Uterus (tissue), 3 donors: ENCODE measurements at regions not wholly inside any gene's neighbourhood (a gene's known extent, or its start where the extent isn't known, plus 50 kb on each side); places are given as distances from the start of the nearest gene placed in this dataset.

ENCODE experiments used
- DNase-seq, 2 donors: peaks; one replicate each; pipeline ENCODE4 v3.0.0-alpha.2; 2019 to 2020
- H3K27ac ChIP-seq, 2 donors: fragments of 200-600 bp; sonication (generic); 1 replicate in 1 of 2; 2 replicates in 1 of 2; pipeline ENCODE4 v1.5.1; 2016 to 2018
- H3K27me3 ChIP-seq, 2 donors: fragments of 200-600 bp; sonication (generic); one replicate each; pipeline ENCODE4 v1.5.1; 2018 to 2019; ENCODE audit warnings: control low read depth in 1 of 2
- H3K36me3 ChIP-seq, 2 donors: fragments of 200-600 bp; sonication (generic); one replicate each; pipeline ENCODE4 v1.5.1; 2019; ENCODE audit warnings: control low read depth in 1 of 2
- H3K4me1 ChIP-seq, 2 donors: fragments of 200-600 bp; sonication (generic); one replicate each; pipeline ENCODE4 v1.5.1; 2018 to 2019; ENCODE audit warnings: control low read depth in 1 of 2
- H3K4me3 ChIP-seq, 2 donors: fragments of 200-600 bp; sonication (generic); 1 replicate in 1 of 2; 2 replicates in 1 of 2; pipeline ENCODE4 v1.5.1; 2018 to 2019; ENCODE audit warnings: mild to moderate bottlenecking in 1 of 2
- H3K9me3 ChIP-seq, 2 donors: fragments of 200-600 bp; sonication (generic); one replicate each; pipeline ENCODE4 v1.5.1; 2019; ENCODE audit warnings: control low read depth in 1 of 2
- POLR2A ChIP-seq, 2 donors: fragments of 450-650 bp; IDR thresholded peaks; one replicate each; pipeline ENCODE4 v1.6.1; 2016; ENCODE audit warnings: antibody characterized with exemption in 2 of 2, mild to moderate bottlenecking in 1 of 2, moderate library complexity in 1 of 2
- intact Hi-C: fragments of 100-400 bp; cut with DNase I; formaldehyde crosslinking; loops from one replicate; pipeline ENCODE4 v1.15.1; 2023; ENCODE audit warnings: low total_unique reads
- TF ChIP-seq, protein P1 (sequence below), 4 experiments: fragments of 200-600 bp in 2 of 4; fragments of 450-650 bp in 2 of 4; sonication (generic) in 2 of 4; IDR thresholded peaks; one replicate each; pipeline ENCODE4 v1.5.1; 2016 to 2019; ENCODE audit warnings: antibody characterized with exemption in 4 of 4, mild to moderate bottlenecking in 2 of 4, moderate library complexity in 1 of 4
- donor health status: DM: yes; HTN: yes; CAD: no.

- no peak for DNase-seq
- Histone ChIP-seq H3K27me3 (no peaks in the 10 kb centered on the region), H3K27ac (no peak overlapping the region), H3K36me3 (no peaks in the 10 kb centered on the region), H3K4me1 (no peaks in the 10 kb centered on the region), H3K4me3 (no peak overlapping the region), H3K9me3 (no peaks in the 10 kb centered on the region)
- intact Hi-C loops = no loop called here
- TF ChIP-seq, protein P1, sequence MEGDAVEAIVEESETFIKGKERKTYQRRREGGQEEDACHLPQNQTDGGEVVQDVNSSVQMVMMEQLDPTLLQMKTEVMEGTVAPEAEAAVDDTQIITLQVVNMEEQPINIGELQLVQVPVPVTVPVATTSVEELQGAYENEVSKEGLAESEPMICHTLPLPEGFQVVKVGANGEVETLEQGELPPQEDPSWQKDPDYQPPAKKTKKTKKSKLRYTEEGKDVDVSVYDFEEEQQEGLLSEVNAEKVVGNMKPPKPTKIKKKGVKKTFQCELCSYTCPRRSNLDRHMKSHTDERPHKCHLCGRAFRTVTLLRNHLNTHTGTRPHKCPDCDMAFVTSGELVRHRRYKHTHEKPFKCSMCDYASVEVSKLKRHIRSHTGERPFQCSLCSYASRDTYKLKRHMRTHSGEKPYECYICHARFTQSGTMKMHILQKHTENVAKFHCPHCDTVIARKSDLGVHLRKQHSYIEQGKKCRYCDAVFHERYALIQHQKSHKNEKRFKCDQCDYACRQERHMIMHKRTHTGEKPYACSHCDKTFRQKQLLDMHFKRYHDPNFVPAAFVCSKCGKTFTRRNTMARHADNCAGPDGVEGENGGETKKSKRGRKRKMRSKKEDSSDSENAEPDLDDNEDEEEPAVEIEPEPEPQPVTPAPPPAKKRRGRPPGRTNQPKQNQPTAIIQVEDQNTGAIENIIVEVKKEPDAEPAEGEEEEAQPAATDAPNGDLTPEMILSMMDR (IDR thresholded peaks at IDR 0.05) = no peak
- TF ChIP-seq POLR2A (IDR thresholded peaks at IDR 0.05) = no peak
Observed at GRCh38 chr4:84412062-84412461, 87.0 kb downstream of the NKX6-1 start.

- no peak for TF ChIP-seq POLR2A (IDR thresholded peaks at IDR 0.05)
- TF ChIP-seq, protein P1 (IDR thresholded peaks at IDR 0.05) = no peak
- Histone ChIP-seq H3K36me3 (no peaks in the 10 kb centered on the region), H3K4me3 (no peak overlapping the region), H3K4me1 (no peaks in the 10 kb centered on the region), H3K9me3 (no peaks in the 10 kb centered on the region), H3K27me3 (no peaks in the 10 kb centered on the region), H3K27ac (no peak overlapping the region)
- no peak for DNase-seq
- intact Hi-C loops = no loop called here
Observed at GRCh38 chr4:84407554-84408407, 91.3 kb downstream of the NKX6-1 start.

- H3K36me3 ChIP-seq = no peaks in the 10 kb centered on the region
- no peak for TF ChIP-seq POLR2A (IDR thresholded peaks at IDR 0.05)
- TF ChIP-seq, protein P1 (IDR thresholded peaks at IDR 0.05) = no peak
- no peak overlapping the region for H3K4me3 ChIP-seq
- H3K27ac ChIP-seq = no peak overlapping the region
- H3K9me3 ChIP-seq = no peaks in the 10 kb centered on the region
- no peaks in the 10 kb centered on the region for H3K27me3 ChIP-seq
- DNase-seq = no peak
- H3K4me1 ChIP-seq = no peaks in the 10 kb centered on the region
- intact Hi-C loops = no loop called here
Observed at GRCh38 chr4:84403656-84404055, 95.4 kb downstream of the NKX6-1 start.

- intact Hi-C loops = no loop called here
- H3K4me1 ChIP-seq = no peaks in the 10 kb centered on the region
- no peaks in the 10 kb centered on the region for H3K27me3 ChIP-seq
Observed at GRCh38 chr4:84401701-84402306, 97.3 kb downstream of the NKX6-1 start.

GRCh38 chr4:84394386-84394785 is 104.7 kb downstream of the NKX6-1 start:
- no peak overlapping the region for H3K4me3 ChIP-seq
- H3K27ac ChIP-seq = no peak overlapping the region
- no peaks in the 10 kb centered on the region for H3K9me3 ChIP-seq
- TF ChIP-seq POLR2A (IDR thresholded peaks at IDR 0.05) = no peak
- TF ChIP-seq, protein P1 (IDR thresholded peaks at IDR 0.05) = no peak
- no peak for DNase-seq
- H3K27me3 ChIP-seq = no peaks in the 10 kb centered on the region
- no peaks in the 10 kb centered on the region for H3K4me1 ChIP-seq
- intact Hi-C loops = no loop called here
- no peaks in the 10 kb centered on the region for H3K36me3 ChIP-seq

More at GRCh38 chr4:84401701-84402306, 97.3 kb downstream of the NKX6-1 start:
- Histone ChIP-seq H3K9me3 (no peaks in the 10 kb centered on the region), H3K36me3 (no peaks in the 10 kb centered on the region), H3K27ac (no peak overlapping the region), H3K4me3 (no peak overlapping the region)
- TF ChIP-seq, protein P1 (IDR thresholded peaks at IDR 0.05) = no peak
- no peak for TF ChIP-seq POLR2A (IDR thresholded peaks at IDR 0.05)
- DNase-seq = no peak
